HEK293 (cell line): ENCODE measurements at regions not wholly inside any gene's neighbourhood (a gene's known extent, or its start where the extent isn't known, plus 50 kb on each side); places are given as distances from the start of the nearest gene placed in this dataset.

Experiments used
- CTCF ChIA-PET: fragments of 350-600 bp; formaldehyde crosslinking; extraction: SDS; loops from one replicate; lab custom pipeline; 2021; ENCODE audit warnings: antibody characterized with exemption; lab: Yijun Ruan, JAX
- POLR2A ChIA-PET: fragments of 300-600 bp; formaldehyde crosslinking; extraction: SDS; loops from one replicate; lab custom pipeline; 2020; ENCODE audit warnings: antibody characterized with exemption, inconsistent platforms; lab: Yijun Ruan, JAX
- H3K27ac ChIP-seq: fragments of 200-500 bp; sonication (Bioruptor generic); 2 replicates; pipeline ENCODE4 v1.5.1; 2014; ENCODE audit warnings: low read depth, low read length, control low read depth, inconsistent platforms; ENCODE audit errors: extremely low read depth
- H3K36me3 ChIP-seq, 2 experiments: fragments of 200-500 bp in 1 of 2; sonication (Bioruptor generic) in 1 of 2; 1 replicate in 1 of 2; 2 replicates in 1 of 2; pipeline ENCODE4 v1.5.1; 2014 to 2017; ENCODE audit warnings: inconsistent platforms in 2 of 2, low read length in 2 of 2; ENCODE audit not compliant: control insufficient read depth in 2 of 2, insufficient read depth in 1 of 2
- H3K4me1 ChIP-seq: fragments of 200-500 bp; sonication (Bioruptor generic); 2 replicates; pipeline ENCODE4 v1.5.1; 2014; ENCODE audit warnings: mild to moderate bottlenecking, low read length, inconsistent platforms; ENCODE audit not compliant: control insufficient read depth, insufficient read depth
- H3K4me3 ChIP-seq: 2 replicates; pipeline ENCODE4 v1.5.1; 2011; ENCODE audit warnings: low read depth, mild to moderate bottlenecking, control low read depth, low read length, moderate library complexity
- H3K9me3 ChIP-seq: fragments of 200-500 bp; sonication (Bioruptor generic); 2 replicates; pipeline ENCODE4 v1.5.1; 2014; ENCODE audit warnings: low read depth, low read length, inconsistent platforms; ENCODE audit not compliant: control insufficient read depth, insufficient read depth
- HOXC10 ChIP-seq: sonication (generic); formaldehyde crosslinking; IDR thresholded peaks from 2 replicates; pipeline ENCODE4 v1.8.1; 2023; ENCODE audit warnings: mild to moderate bottlenecking, missing genetic modification reagents
- OSR2 ChIP-seq: fragments of 450-650 bp; formaldehyde crosslinking; IDR thresholded peaks from 2 replicates; pipeline ENCODE4 v1.5.1; 2016; ENCODE audit warnings: missing biosample characterization, missing genetic modification characterization
- ZBTB20 ChIP-seq: fragments of 450-650 bp; formaldehyde crosslinking; IDR thresholded peaks from 2 replicates; pipeline ENCODE4 v1.5.1; 2016; ENCODE audit warnings: missing biosample characterization, missing genetic modification characterization
- ZNF16 ChIP-seq: fragments of 450-650 bp; formaldehyde crosslinking; IDR thresholded peaks from 2 replicates; pipeline ENCODE4 v1.5.1; 2016; ENCODE audit warnings: low read depth, missing biosample characterization, missing genetic modification characterization
- ZNF175 ChIP-seq: fragments of 450-650 bp; formaldehyde crosslinking; IDR thresholded peaks from 2 replicates; pipeline ENCODE4 v1.5.1; 2016; ENCODE audit warnings: missing biosample characterization, missing genetic modification characterization
- ZNF221 ChIP-seq: fragments of 450-650 bp; formaldehyde crosslinking; IDR thresholded peaks from 2 replicates; pipeline ENCODE4 v1.5.1; 2017; ENCODE audit warnings: missing biosample characterization, missing genetic modification characterization, borderline replicate concordance
- ZNF248 ChIP-seq: fragments of 450-650 bp; formaldehyde crosslinking; IDR thresholded peaks from 2 replicates; pipeline ENCODE4 v1.5.1; 2017; ENCODE audit warnings: missing biosample characterization, missing genetic modification characterization
- ZNF266 ChIP-seq: fragments of 450-650 bp; formaldehyde crosslinking; IDR thresholded peaks from 2 replicates; pipeline ENCODE4 v1.5.1; 2016; ENCODE audit warnings: missing biosample characterization, missing genetic modification characterization, low read depth
- ZNF335 ChIP-seq: fragments of 450-650 bp; formaldehyde crosslinking; conservative IDR thresholded peaks from 2 replicates; pipeline ENCODE4 v1.5.1; 2016; ENCODE audit warnings: missing biosample characterization, missing genetic modification characterization
- ZNF473 ChIP-seq: fragments of 450-650 bp; formaldehyde crosslinking; IDR thresholded peaks from 2 replicates; pipeline ENCODE4 v1.5.1; 2017; ENCODE audit warnings: missing biosample characterization, missing genetic modification characterization
- ZNF623 ChIP-seq: fragments of 450-650 bp; formaldehyde crosslinking; IDR thresholded peaks from 2 replicates; pipeline ENCODE4 v1.5.1; 2016; ENCODE audit warnings: missing biosample characterization, missing genetic modification characterization
- ZNF626 ChIP-seq: fragments of 450-650 bp; sonication (Bioruptor Pico); formaldehyde crosslinking; IDR thresholded peaks from 2 replicates; pipeline ENCODE4 v1.5.1; 2018; ENCODE audit warnings: missing biosample characterization, missing genetic modification characterization, inconsistent platforms
- ZNF707 ChIP-seq: fragments of 450-650 bp; formaldehyde crosslinking; IDR thresholded peaks from 2 replicates; pipeline ENCODE4 v1.5.1; 2016; ENCODE audit warnings: missing biosample characterization, missing genetic modification characterization
- ZNF792 ChIP-seq: fragments of 450-650 bp; formaldehyde crosslinking; IDR thresholded peaks from 2 replicates; pipeline ENCODE4 v1.5.1; 2016; ENCODE audit warnings: missing biosample characterization, missing genetic modification characterization
- TF ChIP-seq, protein P1 (sequence below): fragments of 450-650 bp; formaldehyde crosslinking; IDR thresholded peaks from 2 replicates; pipeline ENCODE4; 2016; ENCODE audit warnings: missing biosample characterization, missing genetic modification characterization
- TF ChIP-seq, protein P2 (sequence below): fragments of 450-650 bp; formaldehyde crosslinking; IDR thresholded peaks from 2 replicates; pipeline ENCODE4 v1.5.1; 2016; ENCODE audit warnings: missing biosample characterization, missing genetic modification characterization
- TF ChIP-seq, protein P3 (sequence below): fragments of 450-650 bp; formaldehyde crosslinking; IDR thresholded peaks from 2 replicates; pipeline ENCODE4 v1.5.1; 2016; ENCODE audit warnings: missing biosample characterization, missing genetic modification characterization, low read depth
- TF ChIP-seq, protein P4 (sequence below): fragments of 450-650 bp; formaldehyde crosslinking; IDR thresholded peaks from 2 replicates; pipeline ENCODE4 v1.5.1; 2016; ENCODE audit warnings: missing biosample characterization, missing genetic modification characterization

DNA sequence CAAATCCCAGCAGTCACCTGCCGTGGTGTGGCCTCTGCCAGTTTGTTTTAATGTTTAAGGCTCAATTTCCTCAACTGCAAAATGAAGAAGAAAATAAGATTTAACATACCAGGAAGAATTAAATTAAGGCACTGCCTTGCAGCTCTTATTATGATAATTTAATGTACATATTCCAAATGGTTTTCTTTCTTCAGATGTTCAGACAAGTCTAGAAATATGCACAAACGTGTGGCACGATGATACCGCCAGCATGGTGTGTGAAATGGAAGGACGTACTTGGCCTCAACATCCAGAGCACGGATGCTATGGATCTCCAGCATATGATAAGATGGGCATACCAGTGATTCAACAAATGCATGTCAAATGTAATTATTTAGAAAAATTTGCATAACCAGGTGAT lies 959.4 kb upstream of the TMEM132C start:
- Histone ChIP-seq H3K4me3 (no peak overlapping the region), H3K4me1 (no peaks in the 10 kb centered on the region), H3K27ac (no peak overlapping the region), H3K9me3 (no peaks in the 10 kb centered on the region), H3K36me3 (no peaks in the 10 kb centered on the region)
- ChIA-PET POLR2A (interaction anchor here (0.6 kb wide), 1 partner anchor 428 kb away, joined by 4 read pairs; no protein-coding TSS in a partner anchor), CTCF (no interaction called here)
- TF ChIP-seq, protein P1, sequence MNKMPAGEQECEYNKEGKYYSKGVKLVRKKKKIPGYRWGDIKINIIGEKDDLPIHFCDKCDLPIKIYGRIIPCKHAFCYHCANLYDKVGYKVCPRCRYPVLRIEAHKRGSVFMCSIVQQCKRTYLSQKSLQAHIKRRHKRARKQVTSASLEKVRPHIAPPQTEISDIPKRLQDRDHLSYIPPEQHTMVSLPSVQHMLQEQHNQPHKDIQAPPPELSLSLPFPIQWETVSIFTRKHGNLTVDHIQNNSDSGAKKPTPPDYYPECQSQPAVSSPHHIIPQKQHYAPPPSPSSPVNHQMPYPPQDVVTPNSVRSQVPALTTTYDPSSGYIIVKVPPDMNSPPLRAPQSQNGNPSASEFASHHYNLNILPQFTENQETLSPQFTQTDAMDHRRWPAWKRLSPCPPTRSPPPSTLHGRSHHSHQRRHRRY (tag by site-specific recombination): no peak
- TF ChIP-seq ZNF248 (no peak), ZNF792 (tag by site-specific recombination) (no peak), ZNF16 (no peak), ZNF221 (tag by site-specific recombination) (no peak), OSR2 (no peak), ZBTB20 (no peak), ZNF473 (tag by site-specific recombination) (no peak), ZNF175 (tag by site-specific recombination) (no peak), ZNF266 (no peak), HOXC10 (CRISPR knock-in tag) (no peak), ZNF707 (tag by site-specific recombination) (no peak), ZNF335 (no peak)
- TF ChIP-seq, protein P2, sequence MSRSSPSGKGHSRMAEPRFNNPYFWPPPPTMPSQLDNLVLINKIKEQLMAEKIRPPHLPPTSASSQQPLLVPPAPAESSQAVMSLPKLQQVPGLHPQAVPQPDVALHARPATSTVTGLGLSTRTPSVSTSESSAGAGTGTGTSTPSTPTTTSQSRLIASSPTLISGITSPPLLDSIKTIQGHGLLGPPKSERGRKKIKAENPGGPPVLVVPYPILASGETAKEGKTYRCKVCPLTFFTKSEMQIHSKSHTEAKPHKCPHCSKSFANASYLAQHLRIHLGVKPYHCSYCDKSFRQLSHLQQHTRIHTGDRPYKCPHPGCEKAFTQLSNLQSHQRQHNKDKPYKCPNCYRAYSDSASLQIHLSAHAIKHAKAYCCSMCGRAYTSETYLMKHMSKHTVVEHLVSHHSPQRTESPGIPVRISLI: no peak
- TF ChIP-seq, protein P3, sequence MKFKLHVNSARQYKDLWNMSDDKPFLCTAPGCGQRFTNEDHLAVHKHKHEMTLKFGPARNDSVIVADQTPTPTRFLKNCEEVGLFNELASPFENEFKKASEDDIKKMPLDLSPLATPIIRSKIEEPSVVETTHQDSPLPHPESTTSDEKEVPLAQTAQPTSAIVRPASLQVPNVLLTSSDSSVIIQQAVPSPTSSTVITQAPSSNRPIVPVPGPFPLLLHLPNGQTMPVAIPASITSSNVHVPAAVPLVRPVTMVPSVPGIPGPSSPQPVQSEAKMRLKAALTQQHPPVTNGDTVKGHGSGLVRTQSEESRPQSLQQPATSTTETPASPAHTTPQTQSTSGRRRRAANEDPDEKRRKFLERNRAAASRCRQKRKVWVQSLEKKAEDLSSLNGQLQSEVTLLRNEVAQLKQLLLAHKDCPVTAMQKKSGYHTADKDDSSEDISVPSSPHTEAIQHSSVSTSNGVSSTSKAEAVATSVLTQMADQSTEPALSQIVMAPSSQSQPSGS (tag by site-specific recombination): no peak

DNA sequence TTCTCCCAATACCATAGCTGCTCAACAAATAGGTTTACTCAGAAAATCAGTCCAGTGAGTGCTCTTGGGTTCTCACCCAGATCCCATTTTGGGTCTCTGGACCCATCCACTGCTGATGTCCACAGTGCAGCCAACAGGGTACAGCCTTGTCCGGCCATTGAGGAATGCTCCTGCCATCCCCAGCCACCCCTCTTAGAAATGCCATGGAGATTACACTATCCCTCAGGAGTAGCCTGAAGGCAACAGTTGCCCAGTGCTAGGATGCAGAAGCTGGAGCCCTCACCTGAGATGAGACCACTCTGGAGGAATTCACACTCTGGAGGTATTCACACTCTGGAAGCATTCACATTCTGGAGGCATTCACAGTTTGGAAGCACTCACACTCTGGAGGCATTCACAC lies 958.8 kb upstream of the TMEM132C start:
- no peaks in the 10 kb centered on the region for H3K36me3 ChIP-seq
- no peak for TF ChIP-seq ZNF626
- no peak for TF ChIP-seq ZNF623
- TF ChIP-seq, protein P4, sequence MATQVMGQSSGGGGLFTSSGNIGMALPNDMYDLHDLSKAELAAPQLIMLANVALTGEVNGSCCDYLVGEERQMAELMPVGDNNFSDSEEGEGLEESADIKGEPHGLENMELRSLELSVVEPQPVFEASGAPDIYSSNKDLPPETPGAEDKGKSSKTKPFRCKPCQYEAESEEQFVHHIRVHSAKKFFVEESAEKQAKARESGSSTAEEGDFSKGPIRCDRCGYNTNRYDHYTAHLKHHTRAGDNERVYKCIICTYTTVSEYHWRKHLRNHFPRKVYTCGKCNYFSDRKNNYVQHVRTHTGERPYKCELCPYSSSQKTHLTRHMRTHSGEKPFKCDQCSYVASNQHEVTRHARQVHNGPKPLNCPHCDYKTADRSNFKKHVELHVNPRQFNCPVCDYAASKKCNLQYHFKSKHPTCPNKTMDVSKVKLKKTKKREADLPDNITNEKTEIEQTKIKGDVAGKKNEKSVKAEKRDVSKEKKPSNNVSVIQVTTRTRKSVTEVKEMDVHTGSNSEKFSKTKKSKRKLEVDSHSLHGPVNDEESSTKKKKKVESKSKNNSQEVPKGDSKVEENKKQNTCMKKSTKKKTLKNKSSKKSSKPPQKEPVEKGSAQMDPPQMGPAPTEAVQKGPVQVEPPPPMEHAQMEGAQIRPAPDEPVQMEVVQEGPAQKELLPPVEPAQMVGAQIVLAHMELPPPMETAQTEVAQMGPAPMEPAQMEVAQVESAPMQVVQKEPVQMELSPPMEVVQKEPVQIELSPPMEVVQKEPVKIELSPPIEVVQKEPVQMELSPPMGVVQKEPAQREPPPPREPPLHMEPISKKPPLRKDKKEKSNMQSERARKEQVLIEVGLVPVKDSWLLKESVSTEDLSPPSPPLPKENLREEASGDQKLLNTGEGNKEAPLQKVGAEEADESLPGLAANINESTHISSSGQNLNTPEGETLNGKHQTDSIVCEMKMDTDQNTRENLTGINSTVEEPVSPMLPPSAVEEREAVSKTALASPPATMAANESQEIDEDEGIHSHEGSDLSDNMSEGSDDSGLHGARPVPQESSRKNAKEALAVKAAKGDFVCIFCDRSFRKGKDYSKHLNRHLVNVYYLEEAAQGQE: no peak
- no peak for TF ChIP-seq ZNF707 (tag by site-specific recombination)
- H3K4me1 ChIP-seq: no peaks in the 10 kb centered on the region
- ChIA-PET POLR2A (no interaction called here), CTCF (no interaction called here)
- H3K4me3 ChIP-seq: no peak overlapping the region
- no peaks in the 10 kb centered on the region for H3K9me3 ChIP-seq
- no peak overlapping the region for H3K27ac ChIP-seq
